ENCODE measurements at regions not wholly inside any gene's neighbourhood (a gene's known extent, or its start where the extent isn't known, plus 50 kb on each side); places are given as distances from the start of the nearest gene placed in this dataset.

DNA sequence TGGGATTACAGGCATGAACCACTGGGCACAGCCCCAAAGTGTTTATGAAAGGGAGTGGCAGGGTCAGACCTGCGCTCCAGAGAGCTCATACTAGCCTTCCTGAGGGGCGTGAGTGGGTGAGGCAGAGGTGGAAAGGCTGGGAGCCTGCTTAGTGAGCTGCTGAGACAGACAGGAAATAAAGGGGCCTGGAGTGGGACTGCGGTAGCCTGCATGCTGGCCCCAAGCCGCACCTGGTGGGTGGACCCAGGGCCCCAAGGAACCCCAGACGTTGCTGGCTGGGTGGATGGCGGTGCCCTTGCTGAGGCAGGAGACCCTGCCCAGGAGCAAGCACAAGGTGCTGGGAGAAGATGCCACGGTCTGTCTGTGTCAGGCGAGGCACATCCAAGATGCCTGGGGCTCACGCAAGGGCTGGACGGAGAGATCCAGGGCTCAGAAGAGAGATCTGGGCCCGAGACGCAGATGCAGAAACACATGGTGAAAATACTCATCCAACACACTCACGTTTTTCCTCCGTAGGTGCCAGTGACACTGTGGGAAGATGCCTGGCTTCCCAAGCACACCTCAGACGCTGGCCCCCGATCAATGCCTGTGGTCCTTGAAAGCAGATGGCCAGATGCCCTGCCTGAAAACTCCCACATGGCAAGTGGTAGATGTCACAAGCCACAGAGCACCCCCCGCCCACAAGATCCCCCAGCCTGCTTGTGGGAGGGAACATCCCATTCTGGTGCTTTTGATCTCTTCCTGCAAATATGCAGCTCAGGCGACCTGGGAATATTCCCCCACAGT, 151.1 kb downstream of the GLI2 start:
- no peak overlapping the region for H3K4me3 ChIP-seq (ENCODE audit: low read depth, low read length)
- TF ChIP-seq, protein P1, sequence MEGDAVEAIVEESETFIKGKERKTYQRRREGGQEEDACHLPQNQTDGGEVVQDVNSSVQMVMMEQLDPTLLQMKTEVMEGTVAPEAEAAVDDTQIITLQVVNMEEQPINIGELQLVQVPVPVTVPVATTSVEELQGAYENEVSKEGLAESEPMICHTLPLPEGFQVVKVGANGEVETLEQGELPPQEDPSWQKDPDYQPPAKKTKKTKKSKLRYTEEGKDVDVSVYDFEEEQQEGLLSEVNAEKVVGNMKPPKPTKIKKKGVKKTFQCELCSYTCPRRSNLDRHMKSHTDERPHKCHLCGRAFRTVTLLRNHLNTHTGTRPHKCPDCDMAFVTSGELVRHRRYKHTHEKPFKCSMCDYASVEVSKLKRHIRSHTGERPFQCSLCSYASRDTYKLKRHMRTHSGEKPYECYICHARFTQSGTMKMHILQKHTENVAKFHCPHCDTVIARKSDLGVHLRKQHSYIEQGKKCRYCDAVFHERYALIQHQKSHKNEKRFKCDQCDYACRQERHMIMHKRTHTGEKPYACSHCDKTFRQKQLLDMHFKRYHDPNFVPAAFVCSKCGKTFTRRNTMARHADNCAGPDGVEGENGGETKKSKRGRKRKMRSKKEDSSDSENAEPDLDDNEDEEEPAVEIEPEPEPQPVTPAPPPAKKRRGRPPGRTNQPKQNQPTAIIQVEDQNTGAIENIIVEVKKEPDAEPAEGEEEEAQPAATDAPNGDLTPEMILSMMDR (conservative IDR thresholded peaks at IDR 0.05; ENCODE audit: low read depth, low read length), result no peak
- DNase-seq (ENCODE audit: low read depth), result no peak

DNA sequence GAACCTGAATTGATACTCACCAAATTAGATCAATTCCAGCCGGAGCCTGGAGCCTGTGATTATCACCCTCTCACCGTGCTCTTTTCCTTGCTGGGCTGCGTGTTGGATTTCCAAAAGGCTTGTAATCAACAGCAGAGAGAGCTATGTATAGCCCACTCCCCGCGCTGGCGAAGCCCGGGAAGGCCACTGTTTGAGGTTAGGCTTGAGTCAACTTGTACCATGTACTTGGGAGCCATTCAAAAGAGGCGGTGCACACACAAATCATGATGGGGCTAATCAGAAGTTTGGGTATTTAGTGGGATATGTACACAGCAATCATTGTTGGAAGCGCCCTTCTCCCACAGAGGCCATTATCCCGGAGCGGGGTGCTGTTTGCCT, 151.6 kb downstream of the GLI2 start:
- H3K4me3 ChIP-seq (ENCODE audit: low read depth, low read length), result no peak overlapping the region
- DNase-seq (ENCODE audit: low read depth), result no peak
- TF ChIP-seq, protein P1 (conservative IDR thresholded peaks at IDR 0.05; ENCODE audit: low read depth, low read length), result no peak

DNA sequence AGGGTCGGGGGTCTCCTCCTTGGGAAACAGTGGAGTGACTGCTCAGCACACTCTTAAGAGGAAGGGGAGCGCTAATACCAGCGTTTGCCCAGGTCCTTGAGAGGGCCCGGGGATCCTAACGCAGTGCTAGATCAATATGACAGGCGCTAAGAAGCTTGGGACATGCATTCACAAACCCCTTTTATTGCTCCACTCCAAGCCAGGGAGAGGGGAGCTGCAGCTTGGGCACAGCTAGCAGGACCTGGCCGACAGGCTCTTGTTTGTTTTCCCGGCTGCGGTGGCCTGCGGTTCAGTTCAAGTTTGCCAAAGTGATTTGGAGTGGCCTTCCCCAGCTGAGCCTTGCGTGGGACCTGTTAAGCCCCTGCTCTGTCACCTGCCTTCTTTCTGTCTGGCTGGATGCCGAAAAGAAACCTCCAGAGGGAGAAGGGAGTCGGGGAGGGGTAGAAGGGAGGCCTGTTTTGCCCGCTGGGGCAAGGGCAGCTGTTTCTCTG, 152.1 kb downstream of the GLI2 start:
- H3K4me3 ChIP-seq (ENCODE audit: low read depth, low read length), result no peak overlapping the region
- TF ChIP-seq, protein P1 (conservative IDR thresholded peaks at IDR 0.05; ENCODE audit: low read depth, low read length), result no peak
- DNase-seq (ENCODE audit: low read depth), result no peak

DNA sequence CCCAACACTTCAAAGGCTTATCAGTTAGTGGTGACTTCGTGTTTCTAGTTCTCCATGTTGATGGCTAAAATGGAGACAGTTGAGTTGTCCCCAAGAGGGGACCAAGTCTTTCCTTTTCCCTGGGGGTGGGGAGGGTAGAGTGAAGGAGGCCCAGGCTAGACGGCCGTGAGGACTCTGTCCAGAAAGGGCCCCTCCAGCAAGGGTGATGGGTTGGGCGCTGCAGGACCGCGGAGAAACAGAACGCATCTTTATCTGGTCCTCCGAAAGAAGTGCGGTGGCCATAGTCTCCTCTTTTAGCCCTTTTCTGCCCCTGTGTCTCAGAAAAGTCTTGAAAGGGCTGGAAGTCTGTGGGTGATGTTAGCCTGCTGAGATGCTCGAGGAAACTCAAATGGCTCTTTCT, 153.2 kb downstream of the GLI2 start:
- TF ChIP-seq, protein P1 (conservative IDR thresholded peaks at IDR 0.05; ENCODE audit: low read depth, low read length), result no peak
- no peak overlapping the region for H3K4me3 ChIP-seq (ENCODE audit: low read depth, low read length)
- DNase-seq (ENCODE audit: low read depth), result no peak

DNA sequence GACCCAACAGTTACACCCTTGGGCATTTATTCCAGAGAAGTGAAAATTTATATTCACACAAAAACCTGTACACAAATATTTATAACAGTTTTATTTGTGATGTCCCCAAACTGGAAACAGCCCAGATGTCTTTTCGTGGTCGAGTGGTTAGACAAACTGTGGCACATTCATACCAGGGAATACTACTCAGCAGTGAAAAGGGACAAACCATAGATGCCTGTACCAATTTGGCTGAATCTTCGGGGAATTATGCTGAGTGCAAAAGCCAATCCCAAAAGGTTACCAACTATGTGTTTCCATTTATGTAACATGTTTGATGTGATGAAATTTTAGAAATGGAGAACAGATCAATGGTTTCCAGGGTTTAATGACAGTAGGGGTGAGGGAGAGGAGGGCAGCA, 154.3 kb downstream of the GLI2 start:
- TF ChIP-seq, protein P1 (conservative IDR thresholded peaks at IDR 0.05; ENCODE audit: low read depth, low read length), result no peak
- no peak for DNase-seq (ENCODE audit: low read depth)

DNA sequence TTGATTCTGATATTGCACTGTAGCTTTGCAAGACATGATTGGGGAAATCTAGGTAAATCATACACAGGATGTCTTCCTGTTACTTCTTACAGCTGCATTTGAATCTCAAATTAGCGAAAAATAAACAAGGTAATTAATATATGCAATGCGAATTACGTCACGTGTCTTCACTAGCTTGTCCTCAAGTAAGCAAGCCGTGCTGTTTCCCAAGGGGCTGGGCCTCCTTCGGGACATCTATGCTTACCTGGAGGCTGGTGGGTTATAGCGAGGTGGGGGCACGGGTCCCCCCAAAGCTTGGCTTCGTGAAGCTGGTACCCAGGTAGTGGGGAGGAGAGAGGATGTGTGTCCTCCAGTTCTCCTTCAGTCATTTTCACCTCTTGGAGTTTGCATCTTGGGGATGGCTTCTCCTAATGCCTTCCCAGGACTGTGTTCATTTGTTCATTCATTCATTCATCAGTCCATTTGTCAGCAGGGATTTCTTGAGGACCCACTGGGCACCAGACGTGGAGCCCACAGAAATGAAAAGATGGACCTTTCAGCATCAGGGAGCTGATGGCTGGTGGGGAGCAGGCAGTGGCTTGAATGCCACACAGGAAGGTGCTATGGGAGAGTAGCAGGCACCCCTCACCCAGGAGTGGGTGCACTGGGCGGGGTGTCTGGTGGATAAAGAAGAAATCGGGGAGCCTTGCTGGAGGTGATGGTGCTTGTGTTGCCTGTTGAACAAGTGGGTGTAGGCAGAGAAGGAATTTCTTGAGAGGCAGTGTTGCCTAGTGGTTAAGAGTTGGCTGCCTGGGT, 155.1 kb downstream of the GLI2 start:
- H3K4me3 ChIP-seq (ENCODE audit: low read depth, low read length), result no peak overlapping the region
- DNase-seq (ENCODE audit: low read depth), result no peak
- TF ChIP-seq, protein P1 (conservative IDR thresholded peaks at IDR 0.05; ENCODE audit: low read depth, low read length), result no peak

More for the DNA sequence above, 154.3 kb downstream of the GLI2 start:
- H3K4me3 ChIP-seq (ENCODE audit: low read depth, low read length), result no peak overlapping the region

All from epithelial cell of proximal tubule (primary cell).